Muscle layer of duodenum (tissue), 2 donors: ENCODE measurements at regions not wholly inside any gene's neighbourhood (a gene's known extent, or its start where the extent isn't known, plus 50 kb on each side); places are given as distances from the start of the nearest gene placed in this dataset.

Source experiments
- H3K27ac ChIP-seq: one replicate; pipeline ENCODE4 v1.7.0; 2013; ENCODE audit warnings: mild to moderate bottlenecking, low read length
- H3K27me3 ChIP-seq: one replicate; pipeline ENCODE4 v1.7.0; 2013; ENCODE audit warnings: low read depth, mild to moderate bottlenecking, control low read depth, low read length
- H3K36me3 ChIP-seq, 2 donors: one replicate each; pipeline ENCODE4 v1.7.0; 2013; ENCODE audit warnings: low read length in 2 of 2, control low read depth in 1 of 2, mild to moderate bottlenecking in 1 of 2; ENCODE audit not compliant: insufficient read depth in 2 of 2, control insufficient read depth in 1 of 2
- H3K4me1 ChIP-seq, 2 donors: one replicate each; pipeline ENCODE4 v1.7.0; 2013; ENCODE audit warnings: low read length in 2 of 2, mild to moderate bottlenecking in 2 of 2, control low read depth in 1 of 2, moderate library complexity in 1 of 2; ENCODE audit not compliant: insufficient read depth in 2 of 2, control insufficient read depth in 1 of 2
- H3K4me3 ChIP-seq, 2 donors: one replicate each; pipeline ENCODE4 v1.7.0; 2013; ENCODE audit warnings: low read length in 2 of 2, low read depth in 1 of 2, mild to moderate bottlenecking in 1 of 2
- H3K9me3 ChIP-seq, 2 donors: one replicate each; pipeline ENCODE4 v1.7.0; 2013; ENCODE audit warnings: low read length in 2 of 2, control low read depth in 1 of 2, mild to moderate bottlenecking in 1 of 2; ENCODE audit not compliant: control insufficient read depth in 1 of 2
- donor health status: healthy.

DNA sequence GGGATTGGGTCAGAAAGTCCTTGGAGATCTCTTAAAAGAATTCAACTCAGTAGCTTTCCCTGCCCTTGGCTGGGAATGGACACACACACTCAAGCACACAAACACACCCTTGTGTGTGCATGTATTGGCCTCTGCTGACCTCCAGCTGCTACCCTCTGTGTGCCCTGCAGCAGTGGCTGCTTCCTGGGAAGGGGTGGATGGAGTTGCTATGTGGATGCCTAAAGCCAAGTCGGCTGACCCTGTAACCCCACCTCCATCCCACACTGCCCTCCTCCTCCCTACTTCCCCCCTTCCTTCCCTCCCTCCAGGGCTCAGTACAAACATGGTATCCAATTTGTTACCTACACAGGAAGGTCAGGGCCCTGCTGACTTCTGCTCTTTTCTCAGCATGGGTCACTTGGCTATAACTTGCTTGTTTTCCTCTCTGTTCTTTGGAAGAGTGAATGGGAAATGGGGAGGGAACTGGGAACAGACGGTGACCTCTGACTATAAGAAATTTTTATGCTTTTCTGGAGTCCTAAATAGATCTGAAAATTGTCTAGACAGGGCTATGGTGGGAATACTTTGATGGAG, 351.6 kb upstream of the TBX3 start:
- no peak overlapping the region for H3K4me3 ChIP-seq
- no peaks in the 10 kb centered on the region for H3K36me3 ChIP-seq
- no peaks in the 10 kb centered on the region for H3K27me3 ChIP-seq
- H3K9me3 ChIP-seq: peaks cover 0 to 3% of the 10 kb centered on the region in 2 donors
- H3K27ac ChIP-seq: no peak overlapping the region
- H3K4me1 ChIP-seq: no peaks in the 10 kb centered on the region

DNA sequence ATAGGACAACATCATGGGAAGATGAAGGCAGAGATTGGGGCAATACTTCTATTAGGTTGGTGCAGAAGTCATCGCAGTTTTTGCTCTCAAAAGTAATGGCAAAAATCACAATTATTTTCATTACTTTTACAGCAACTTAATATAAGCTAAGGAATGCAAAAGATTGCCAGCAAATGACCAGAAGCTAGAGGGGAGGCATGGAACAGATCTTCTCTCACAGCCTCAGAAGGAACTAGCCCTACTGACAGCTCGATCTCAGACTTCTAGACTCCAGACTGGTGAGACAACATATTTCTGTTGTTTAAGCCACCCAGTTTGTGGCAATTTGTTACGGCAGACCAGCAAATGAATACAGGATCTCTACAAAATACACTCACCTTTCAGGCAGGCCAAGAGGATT, 348.5 kb upstream of the TBX3 start:
- Histone ChIP-seq H3K36me3 (no peaks in the 10 kb centered on the region), H3K27ac (no peak overlapping the region), H3K4me1 (no peaks in the 10 kb centered on the region), H3K27me3 (no peaks in the 10 kb centered on the region), H3K9me3 (no peaks in the 10 kb centered on the region), H3K4me3 (no peak overlapping the region)

DNA sequence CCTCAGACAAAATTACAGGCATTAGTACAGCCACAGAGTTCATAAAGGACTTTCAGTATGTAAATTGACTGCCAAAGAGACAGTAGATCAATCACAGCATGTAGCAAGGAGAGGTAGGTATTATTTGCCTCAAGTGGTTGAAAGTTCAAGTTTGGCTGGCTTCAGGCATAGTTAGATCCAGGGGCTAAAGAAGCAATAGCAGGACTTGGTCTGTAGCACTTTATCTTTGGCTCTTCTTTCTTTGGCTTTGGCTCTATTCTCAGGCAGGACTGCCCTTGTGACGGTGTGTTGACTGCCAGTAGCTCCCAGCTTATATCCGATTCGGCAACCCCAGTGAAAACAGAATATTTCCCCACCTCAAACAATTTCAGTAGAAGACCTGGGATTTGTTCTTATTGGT, 346.0 kb upstream of the TBX3 start:
- no peaks in the 10 kb centered on the region for H3K27me3 ChIP-seq
- no peak overlapping the region for H3K4me3 ChIP-seq
- H3K4me1 ChIP-seq: no peaks in the 10 kb centered on the region
- no peak overlapping the region for H3K27ac ChIP-seq
- H3K36me3 ChIP-seq: no peaks in the 10 kb centered on the region
- H3K9me3 ChIP-seq: no peaks in the 10 kb centered on the region

DNA sequence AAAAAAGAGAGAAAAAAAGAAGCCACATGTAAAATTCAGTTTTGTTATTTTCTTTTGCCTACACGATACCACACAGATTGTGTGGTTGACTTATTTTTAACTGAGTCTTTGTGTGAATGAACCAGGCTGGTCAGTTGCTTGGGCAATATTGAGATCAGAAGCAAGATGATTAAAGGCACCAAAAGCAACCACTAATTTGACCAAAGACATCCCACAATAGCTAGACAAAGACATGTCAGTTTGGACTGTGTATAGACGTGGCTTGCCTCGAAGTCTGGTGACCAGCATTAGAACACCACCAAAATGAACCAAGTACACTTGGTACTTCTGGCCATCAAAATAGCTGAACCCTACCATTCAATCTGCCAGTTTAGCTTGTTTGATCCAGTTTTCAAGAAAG, 340.6 kb upstream of the TBX3 start:
- peaks cover 0 to 8% of the 10 kb centered on the region in 2 donors for H3K9me3 ChIP-seq
- no peak overlapping the region for H3K4me3 ChIP-seq
- no peaks in the 10 kb centered on the region for H3K36me3 ChIP-seq
- peaks cover 0 to 11% of the 10 kb centered on the region in 2 donors for H3K4me1 ChIP-seq
- no peak overlapping the region for H3K27ac ChIP-seq
- no peaks in the 10 kb centered on the region for H3K27me3 ChIP-seq

DNA sequence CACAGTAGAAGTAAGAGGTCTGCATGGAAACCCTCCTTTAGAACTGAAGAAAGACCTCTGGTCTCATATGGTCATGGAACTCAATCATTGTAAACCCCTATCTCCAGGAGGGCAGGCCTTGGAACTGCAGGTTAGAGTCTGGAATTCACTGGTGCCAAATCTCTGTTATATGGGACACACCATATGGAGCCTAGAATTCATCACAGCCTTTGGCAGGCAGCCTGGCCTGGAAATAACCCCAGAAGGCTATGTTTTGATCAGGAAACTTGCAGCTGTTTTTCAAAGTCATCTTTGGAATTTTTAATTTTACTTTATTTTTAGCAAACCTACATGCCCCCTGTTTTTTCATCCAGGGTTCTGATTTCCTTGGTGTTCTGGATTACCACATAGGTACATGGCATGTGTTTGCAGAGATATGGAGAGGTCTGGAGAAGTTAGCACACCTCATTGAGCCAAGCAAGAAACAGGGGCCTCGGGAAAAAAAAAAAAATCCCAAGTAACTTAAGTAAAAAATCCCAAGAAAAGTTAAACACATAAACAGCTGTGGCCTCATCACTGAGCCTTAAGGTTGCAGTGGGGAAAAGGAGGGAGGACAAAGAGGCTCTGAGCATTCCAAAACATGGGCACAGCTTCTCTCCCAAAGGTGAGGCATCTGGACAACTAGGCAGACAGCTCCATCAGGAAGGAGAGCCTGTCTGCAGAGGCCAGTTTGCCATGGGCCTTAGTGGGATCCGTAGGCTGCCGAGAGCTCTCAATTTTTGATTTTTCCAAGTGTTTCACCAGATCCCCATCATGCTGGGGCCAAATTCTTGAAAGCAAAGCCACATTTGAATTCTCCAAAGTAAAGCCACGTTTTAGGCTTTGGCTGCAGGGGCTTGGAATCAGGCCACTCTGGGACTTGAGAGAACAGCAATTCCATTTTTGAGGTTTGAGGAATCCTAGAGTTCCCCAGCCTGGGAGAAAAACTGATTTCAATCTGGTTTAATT, 339.6 kb upstream of the TBX3 start:
- Histone ChIP-seq H3K27ac (no peak overlapping the region), H3K9me3 (peaks cover 0 to 8% of the 10 kb centered on the region in 2 donors), H3K36me3 (no peaks in the 10 kb centered on the region), H3K4me1 (peaks cover 0 to 11% of the 10 kb centered on the region in 2 donors), H3K4me3 (no peak overlapping the region), H3K27me3 (no peaks in the 10 kb centered on the region)

DNA sequence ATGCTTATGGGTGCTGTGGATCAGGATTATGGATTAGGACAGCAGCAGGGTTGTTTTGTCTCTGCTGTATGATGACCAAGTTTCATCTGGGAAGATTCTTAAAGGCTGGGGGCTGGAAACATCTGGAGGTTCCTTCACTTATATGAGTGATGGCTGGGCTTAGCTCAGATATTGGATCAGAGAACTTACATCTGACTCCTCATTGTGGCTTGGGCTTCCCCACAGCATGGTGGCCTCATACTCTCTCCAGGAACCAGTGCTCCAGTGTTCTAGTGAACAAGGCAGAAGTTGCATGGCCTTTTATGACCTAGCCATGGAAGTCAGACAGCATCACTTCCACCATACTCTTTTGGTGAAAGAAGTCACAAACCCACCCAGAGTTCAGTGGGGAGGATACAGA, 336.1 kb upstream of the TBX3 start:
- Histone ChIP-seq H3K27ac (no peak overlapping the region), H3K4me3 (no peak overlapping the region), H3K27me3 (no peaks in the 10 kb centered on the region), H3K4me1 (peaks cover 0 to 11% of the 10 kb centered on the region in 2 donors), H3K9me3 (peaks cover 0 to 8% of the 10 kb centered on the region in 2 donors), H3K36me3 (no peaks in the 10 kb centered on the region)

DNA sequence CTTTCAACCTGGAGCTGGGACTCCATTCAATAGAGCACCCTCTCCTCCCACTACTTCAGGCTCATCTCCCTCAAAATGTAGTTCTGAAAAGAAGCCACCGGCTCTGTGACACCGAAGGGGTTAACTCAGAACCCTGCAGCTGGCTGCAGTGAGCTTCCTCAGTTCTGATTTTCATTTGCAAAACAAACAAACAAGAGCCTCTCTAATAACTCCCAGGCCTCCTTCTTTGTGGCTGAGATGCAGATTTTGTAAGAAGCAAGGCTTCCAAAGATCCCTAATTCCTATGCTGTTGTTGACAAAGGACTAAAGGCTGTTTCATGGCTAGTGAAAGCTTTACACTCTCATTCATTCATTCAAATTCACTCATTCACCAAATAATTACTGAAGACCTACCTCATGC, 333.4 kb upstream of the TBX3 start:
- Histone ChIP-seq H3K4me3 (no peak overlapping the region), H3K9me3 (peaks cover 0 to 8% of the 10 kb centered on the region in 2 donors), H3K27ac (no peak overlapping the region), H3K27me3 (no peaks in the 10 kb centered on the region), H3K4me1 (no peaks in the 10 kb centered on the region), H3K36me3 (no peaks in the 10 kb centered on the region)

DNA sequence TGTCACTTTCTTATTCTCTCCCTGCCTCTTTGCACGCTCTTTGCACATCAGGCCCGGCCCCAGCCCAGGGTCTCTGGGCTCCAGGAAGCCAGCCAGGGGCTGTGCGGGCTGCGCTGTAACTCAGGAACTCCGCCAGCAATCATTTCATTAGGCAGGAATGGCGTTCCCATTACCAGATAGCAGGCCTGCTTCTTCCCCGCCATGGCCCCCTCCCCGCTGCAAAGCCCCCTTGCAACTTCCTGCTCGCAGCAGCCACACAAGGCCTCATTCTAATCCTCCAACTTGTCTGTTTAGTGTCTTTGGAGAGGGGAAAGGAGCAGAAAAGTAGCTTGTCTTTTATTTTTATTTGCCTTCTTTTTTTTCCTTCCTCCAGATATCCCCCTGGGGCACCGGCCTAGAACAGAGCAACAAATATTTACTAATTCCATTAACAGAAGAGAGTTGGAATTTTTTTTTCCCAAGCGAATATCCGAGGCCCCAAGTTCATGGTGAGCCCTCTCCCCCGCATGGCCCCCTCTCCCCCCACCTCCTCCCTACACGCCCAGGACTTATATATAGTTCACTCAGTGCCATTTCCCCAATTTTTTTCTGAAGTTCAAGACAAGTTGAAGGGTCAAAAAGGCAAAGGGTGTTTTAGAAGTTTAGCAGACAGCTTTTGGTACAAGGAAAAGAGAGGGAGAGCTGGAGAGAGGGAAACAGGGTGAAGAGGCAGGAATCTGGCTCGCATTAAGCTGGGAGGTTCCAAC, 329.4 kb upstream of the TBX3 start:
- Histone ChIP-seq H3K27me3 (no peaks in the 10 kb centered on the region), H3K36me3 (no peaks in the 10 kb centered on the region), H3K4me1 (no peaks in the 10 kb centered on the region), H3K4me3 (no peak overlapping the region), H3K9me3 (no peaks in the 10 kb centered on the region), H3K27ac (no peak overlapping the region)

DNA sequence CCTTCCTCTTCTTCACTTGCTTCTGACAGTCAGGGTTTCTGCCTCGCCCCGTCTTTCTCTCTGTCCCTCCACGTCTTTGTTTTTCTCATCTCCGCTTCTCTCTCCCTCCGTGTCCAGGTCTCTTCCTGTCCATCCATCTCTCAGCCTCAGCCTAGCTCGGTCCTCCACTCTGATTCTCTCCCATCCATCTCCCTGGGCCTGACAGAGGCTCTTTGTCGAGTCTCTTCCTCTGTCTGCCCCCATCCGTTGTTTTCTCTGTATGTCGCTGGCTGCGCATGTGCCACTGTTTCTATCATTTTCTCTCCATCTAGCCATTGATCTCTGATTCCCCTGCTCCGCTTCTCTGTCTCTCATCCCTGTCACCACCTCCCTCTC, 328.9 kb upstream of the TBX3 start:
- no peaks in the 10 kb centered on the region for H3K9me3 ChIP-seq
- no peak overlapping the region for H3K27ac ChIP-seq
- no peak overlapping the region for H3K4me3 ChIP-seq
- no peaks in the 10 kb centered on the region for H3K4me1 ChIP-seq
- H3K36me3 ChIP-seq: no peaks in the 10 kb centered on the region
- H3K27me3 ChIP-seq: no peaks in the 10 kb centered on the region

DNA sequence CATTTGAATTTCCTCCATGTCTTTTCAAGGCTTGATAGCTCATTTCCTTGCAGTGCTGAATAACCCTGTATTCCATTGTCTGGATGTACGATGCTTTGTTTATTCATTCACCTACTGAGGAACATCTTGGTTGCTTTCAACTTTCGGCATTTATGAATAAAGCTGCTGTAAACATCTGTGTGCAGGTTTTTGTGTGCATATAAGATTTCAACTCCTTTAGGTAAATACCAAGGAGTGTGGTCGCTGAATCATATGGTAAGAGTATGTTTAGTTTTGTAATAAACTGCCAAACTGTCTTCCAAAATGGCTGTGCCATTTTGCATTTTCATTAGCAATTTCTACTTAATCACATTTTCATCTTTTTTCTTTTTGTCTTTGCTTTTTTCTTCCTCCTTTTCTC, 327.7 kb upstream of the TBX3 start:
- H3K9me3 ChIP-seq: no peaks in the 10 kb centered on the region
- no peak overlapping the region for H3K27ac ChIP-seq
- H3K36me3 ChIP-seq: no peaks in the 10 kb centered on the region
- H3K27me3 ChIP-seq: no peaks in the 10 kb centered on the region
- H3K4me1 ChIP-seq: no peaks in the 10 kb centered on the region
- H3K4me3 ChIP-seq: no peak overlapping the region

DNA sequence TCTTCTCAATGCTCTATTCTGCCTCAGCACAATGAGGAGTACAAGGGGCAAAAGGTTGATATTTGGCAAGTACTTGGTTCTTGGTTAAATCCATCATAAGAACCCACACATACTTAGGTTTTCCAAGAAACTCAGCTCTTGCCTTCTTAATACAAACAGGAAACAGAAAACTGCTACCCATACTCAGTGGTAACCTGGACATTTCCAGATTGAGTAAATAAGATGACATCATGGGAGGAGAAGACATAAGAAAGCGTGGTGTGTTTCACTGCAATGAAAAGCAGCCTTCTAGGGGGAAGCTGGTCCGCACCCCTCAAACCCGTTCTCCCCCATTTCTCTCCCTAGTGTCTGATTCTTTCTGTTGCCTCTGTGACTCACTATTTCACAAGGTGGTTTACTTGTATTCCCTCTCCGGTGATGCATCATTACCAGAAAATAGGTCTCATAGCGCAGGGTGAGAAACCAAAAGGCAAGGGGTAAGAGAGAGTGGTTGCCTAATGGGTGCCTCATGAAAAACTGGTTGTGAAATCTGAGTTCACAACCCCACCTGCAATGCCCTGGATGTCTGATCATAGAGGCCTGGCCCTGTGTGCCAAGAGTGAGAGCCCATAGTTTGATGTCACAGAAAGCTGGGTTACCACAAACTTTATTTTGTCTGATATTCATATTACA, 326.5 kb upstream of the TBX3 start:
- H3K27ac ChIP-seq: no peak overlapping the region

More for the DNA sequence above, 326.5 kb upstream of the TBX3 start:
- H3K9me3 ChIP-seq: no peaks in the 10 kb centered on the region
- no peaks in the 10 kb centered on the region for H3K36me3 ChIP-seq
- H3K27me3 ChIP-seq: no peaks in the 10 kb centered on the region
- H3K4me3 ChIP-seq: no peak overlapping the region
- H3K4me1 ChIP-seq: no peaks in the 10 kb centered on the region
